IMR-90 (cell line): ENCODE measurements at regions not wholly inside any gene's neighbourhood (a gene's known extent, or its start where the extent isn't known, plus 50 kb on each side); places are given as distances from the start of the nearest gene placed in this dataset.

Experiments used
- ATAC-seq: fragments of 200-7000 bp; cut with Tn5 transposase; 2 replicates; pipeline ENCODE4 v1.9.1; 2020; ENCODE audit warnings: low read depth, mild to moderate bottlenecking, moderate library complexity
- BruUV-seq: library from RNA; stranded (reverse); fragments of 400-500 nt; replicated peaks from 2 replicates; lab custom pipeline; 2021; lab: Mats Ljungman, UMichigan
- CTCF ChIA-PET: fragments of 300-600 bp; formaldehyde crosslinking; extraction: SDS; loops from one replicate; lab custom pipeline; 2021; ENCODE audit warnings: antibody characterized with exemption; lab: Yijun Ruan, JAX
- POLR2A ChIA-PET: fragments of 300-600 bp; sonication (Branson Sonifier 250); formaldehyde crosslinking; loops from one replicate; lab custom pipeline; 2022; ENCODE audit warnings: antibody characterized with exemption; ENCODE audit not compliant: unreplicated experiment; lab: Charles Lee
- DNase-seq: peaks from one replicate; pipeline ENCODE4 v3.0.0; 2013
- H2AFZ ChIP-seq: replicated peaks from 2 replicates; pipeline ENCODE3; 2013; ENCODE audit warnings: low read length, mild to moderate bottlenecking; ENCODE audit not compliant: poor library complexity
- H2AK5ac ChIP-seq: 2 replicates; pipeline ENCODE4 v1.6.1; 2013; ENCODE audit warnings: low read depth, low read length, inconsistent platforms
- H2AK9ac ChIP-seq: replicated peaks from 2 replicates; pipeline ENCODE3; 2013; ENCODE audit warnings: mild to moderate bottlenecking, low read depth, low read length, moderate library complexity; ENCODE audit not compliant: poor library complexity
- H2BK120ac ChIP-seq: 2 replicates; pipeline ENCODE4 v1.6.1; 2013; ENCODE audit warnings: low read depth, low read length, inconsistent platforms
- H2BK15ac ChIP-seq: 3 replicates; pipeline ENCODE4 v1.6.1; 2013; ENCODE audit warnings: low read depth, low read length, inconsistent platforms
- H2BK20ac ChIP-seq: 2 replicates; pipeline ENCODE4 v1.6.1; 2013; ENCODE audit warnings: low read depth, mild to moderate bottlenecking, inconsistent platforms, low read length, moderate library complexity
- H2BK5ac ChIP-seq: 2 replicates; pipeline ENCODE4 v1.6.1; 2013; ENCODE audit warnings: mild to moderate bottlenecking, low read depth, low read length, inconsistent platforms; ENCODE audit not compliant: poor library complexity, severe bottlenecking
- H3K14ac ChIP-seq: replicated peaks from 2 replicates; pipeline ENCODE4 v1.6.1; 2013; ENCODE audit warnings: low read depth, low read length, inconsistent platforms
- H3K18ac ChIP-seq: 2 replicates; pipeline ENCODE4 v1.6.1; 2013; ENCODE audit warnings: low read depth, low read length, control low read depth
- H3K23ac ChIP-seq: 2 replicates; pipeline ENCODE4 v1.6.1; 2013; ENCODE audit warnings: low read depth, low read length, inconsistent platforms
- H3K27ac ChIP-seq: 2 replicates; pipeline ENCODE4 v1.5.1; 2013; ENCODE audit warnings: mild to moderate bottlenecking, control low read depth, low read length; ENCODE audit not compliant: insufficient read depth
- H3K27me3 ChIP-seq: 2 replicates; pipeline ENCODE4 v1.6.1; 2013; ENCODE audit warnings: low read length; ENCODE audit not compliant: control insufficient read depth, insufficient read depth
- H3K36me3 ChIP-seq: 2 replicates; pipeline ENCODE4 v1.6.1; 2013; ENCODE audit warnings: low read length, mixed read lengths; ENCODE audit not compliant: control insufficient read depth, insufficient read depth
- H3K4ac ChIP-seq: 2 replicates; pipeline ENCODE4 v1.6.1; 2013; ENCODE audit warnings: low read depth, low read length, inconsistent platforms
- H3K4me1 ChIP-seq: 2 replicates; pipeline ENCODE4 v1.6.1; 2013; ENCODE audit warnings: low read length, mixed read lengths; ENCODE audit not compliant: control insufficient read depth, insufficient read depth
- H3K4me2 ChIP-seq: 2 replicates; pipeline ENCODE4 v1.6.1; 2013; ENCODE audit warnings: low read depth, mild to moderate bottlenecking, control low read depth, low read length, moderate library complexity
- H3K4me3 ChIP-seq: 2 replicates; pipeline ENCODE4 v1.5.1; 2013; ENCODE audit warnings: low read depth, mild to moderate bottlenecking, control low read depth, low read length, moderate library complexity; ENCODE audit not compliant: insufficient read depth
- H3K56ac ChIP-seq: 2 replicates; pipeline ENCODE4 v1.6.1; 2013; ENCODE audit warnings: low read length, inconsistent platforms; ENCODE audit not compliant: insufficient read depth; ENCODE audit errors: extremely low read depth
- H3K79me1 ChIP-seq, 2 experiments: 2 replicates each; pipeline ENCODE4 v1.6.1; 2013; ENCODE audit warnings: low read length in 2 of 2, inconsistent platforms in 1 of 2, low read depth in 1 of 2
- H3K9ac ChIP-seq: 2 replicates; pipeline ENCODE4 v1.6.1; 2013; ENCODE audit warnings: low read depth, low read length, control low read depth
- H3K9me1 ChIP-seq: 2 replicates; pipeline ENCODE4 v1.6.1; 2013; ENCODE audit warnings: low read length, inconsistent platforms; ENCODE audit not compliant: insufficient read depth
- H3K9me3 ChIP-seq: 2 replicates; pipeline ENCODE4 v1.6.1; 2013; ENCODE audit warnings: low read length; ENCODE audit not compliant: control insufficient read depth, insufficient read depth
- H4K20me1 ChIP-seq: 2 replicates; pipeline ENCODE4 v1.6.1; 2013; ENCODE audit warnings: low read length, inconsistent platforms; ENCODE audit not compliant: insufficient read depth
- H4K5ac ChIP-seq: 2 replicates; pipeline ENCODE4 v1.6.1; 2013; ENCODE audit warnings: mild to moderate bottlenecking, low read depth, low read length, control low read depth
- H4K8ac ChIP-seq, 2 experiments: 2 replicates each; pipeline ENCODE4 v1.6.1; 2013; ENCODE audit warnings: low read depth in 2 of 2, low read length in 2 of 2, control low read depth in 1 of 2, inconsistent platforms in 1 of 2
- H4K91ac ChIP-seq: 2 replicates; pipeline ENCODE4 v1.6.1; 2013; ENCODE audit warnings: low read depth, low read length, inconsistent platforms; ENCODE audit not compliant: insufficient read depth
- BHLHE40 ChIP-seq: fragments of 150-350 bp; IDR thresholded peaks from 2 replicates; pipeline ENCODE4 v1.6.1; 2016; ENCODE audit warnings: mild to moderate bottlenecking, low read depth, low read length
- CEBPB ChIP-seq: IDR thresholded peaks from 2 replicates; pipeline ENCODE4 v1.6.1; 2012; ENCODE audit warnings: low read depth, low read length, improper control_type of control experiment
- CHD1 ChIP-seq: IDR thresholded peaks from 2 replicates; pipeline ENCODE4 v1.6.1; 2012; ENCODE audit warnings: low read depth, low read length, improper control_type of control experiment
- CTCF ChIP-seq: conservative IDR thresholded peaks from 2 replicates; pipeline ENCODE4 v1.5.1; 2012; ENCODE audit warnings: mild to moderate bottlenecking, low read depth, low read length, improper control_type of control experiment
- ELK1 ChIP-seq: fragments of 150-350 bp; IDR thresholded peaks from 2 replicates; pipeline ENCODE4 v1.6.1; 2016; ENCODE audit warnings: low read depth, mild to moderate bottlenecking, low read length, moderate library complexity, borderline replicate concordance
- FOS ChIP-seq: fragments of 150-350 bp; IDR thresholded peaks from 2 replicates; pipeline ENCODE4 v1.6.1; 2016; ENCODE audit warnings: low read depth, low read length
- MAFK ChIP-seq: IDR thresholded peaks from 2 replicates; pipeline ENCODE4 v1.6.1; 2012; ENCODE audit warnings: low read depth, low read length, improper control_type of control experiment
- MAZ ChIP-seq: IDR thresholded peaks from 2 replicates; pipeline ENCODE4 v1.6.1; 2012; ENCODE audit warnings: low read depth, mild to moderate bottlenecking, low read length, improper control_type of control experiment, moderate library complexity, borderline replicate concordance
- MXI1 ChIP-seq: IDR thresholded peaks from 2 replicates; pipeline ENCODE4 v1.6.1; 2012; ENCODE audit warnings: low read depth, mild to moderate bottlenecking, low read length, moderate library complexity, borderline replicate concordance
- NFE2L2 ChIP-seq: fragments of 150-350 bp; IDR thresholded peaks from 2 replicates; pipeline ENCODE4 v1.6.1; 2016; ENCODE audit warnings: low read depth, mild to moderate bottlenecking, low read length
- POLR2A ChIP-seq: IDR thresholded peaks from 2 replicates; pipeline ENCODE4 v1.6.1; 2012; ENCODE audit warnings: mild to moderate bottlenecking, low read depth, low read length
- RAD21 ChIP-seq: IDR thresholded peaks from 2 replicates; pipeline ENCODE4 v1.6.1; 2012; ENCODE audit warnings: low read length, improper control_type of control experiment
- RCOR1 ChIP-seq: IDR thresholded peaks from 2 replicates; pipeline ENCODE4 v1.6.1; 2012; ENCODE audit warnings: mild to moderate bottlenecking, low read length, improper control_type of control experiment; ENCODE audit not compliant: insufficient replicate concordance
- RFX5 ChIP-seq: IDR thresholded peaks from 2 replicates; pipeline ENCODE4 v1.8.0; 2012; ENCODE audit warnings: low read depth, mild to moderate bottlenecking, low read length, moderate library complexity
- SMC3 ChIP-seq: fragments of 150-350 bp; IDR thresholded peaks from 2 replicates; pipeline ENCODE4 v1.6.1; 2016; ENCODE audit warnings: low read depth, mild to moderate bottlenecking, antibody characterized with exemption, low read length, moderate library complexity
- USF2 ChIP-seq: fragments of 150-350 bp; IDR thresholded peaks from 2 replicates; pipeline ENCODE4 v1.6.1; 2017; ENCODE audit warnings: mild to moderate bottlenecking, antibody characterized with exemption, low read length, low read depth
- WGBS, 2 experiments: methylation state at CpG; one replicate each; pipeline versions ENCODE4 v1.1.5 to v1.1.7; 2013; ENCODE audit warnings: missing lambda C conversion rate in 2 of 2; ENCODE audit not compliant: insufficient read length in 1 of 2; ENCODE audit errors: extremely low coverage in 2 of 2; 5-methylcytosine and 5-hydroxymethylcytosine counted together
- dilution Hi-C: fragments of 300-500 bp; cut with HindIII; formaldehyde crosslinking; loops from one replicate; pipeline ENCODE4 v1.14.3; 2018; ENCODE audit warnings: low sequenced_read_pairs; ENCODE audit not compliant: unreplicated experiment
- in situ Hi-C: fragments of 300-500 bp; cut with MboI; formaldehyde crosslinking; loops from 3 replicates; pipeline ENCODE4 v1.14.3; 2019; ENCODE audit warnings: low sequenced_read_pairs, inconsistent platforms, mixed read lengths
- intact Hi-C: fragments of 100-400 bp; cut with micrococcal nuclease; formaldehyde crosslinking; loops from 2 replicates; pipeline ENCODE4 v1.10.0; 2022

- H3K14ac ChIP-seq, result no peak overlapping the region
- H4K5ac ChIP-seq, result no peak overlapping the region
- no peaks in the 10 kb centered on the region for H4K20me1 ChIP-seq
- no peaks in the 10 kb centered on the region for H3K4me1 ChIP-seq
- no peaks in the 10 kb centered on the region for H3K27me3 ChIP-seq
- intact Hi-C loops, result no loop called here
- ATAC-seq (no peak), DNase-seq (no peak)
- no peak overlapping the region for H3K23ac ChIP-seq
- H2AFZ ChIP-seq, result no peak overlapping the region
- H3K79me1 ChIP-seq, result no peaks in the 10 kb centered on the region
- H4K8ac ChIP-seq, result no peak overlapping the region
- H2BK20ac ChIP-seq, result no peak overlapping the region
- WGBS, 2 experiments, result no CpG with 5 or more reads among the region's 3 CpGs
- H2BK120ac ChIP-seq, result no peak overlapping the region
- TF ChIP-seq FOS (no peak), POLR2A (no peak), SMC3 (no peak), CHD1 (no peak), NFE2L2 (no peak), MXI1 (no peak), MAZ (no peak), USF2 (no peak), RCOR1 (no peak), BHLHE40 (no peak), ELK1 (no peak), MAFK (no peak), RAD21 (no peak), CTCF (no peak), CEBPB (no peak), RFX5 (no peak)
- no peak overlapping the region for H3K27ac ChIP-seq
- H4K91ac ChIP-seq, result no peak overlapping the region
- H2BK5ac ChIP-seq, result no peak overlapping the region
- dilution Hi-C loops, result no loop called here
- H3K4ac ChIP-seq, result no peak overlapping the region
- no peak overlapping the region for H3K9ac ChIP-seq
- H3K9me1 ChIP-seq, result peaks cover under 1% of the 10 kb centered on the region
- H3K4me3 ChIP-seq, result no peak overlapping the region
- no peak overlapping the region for H3K18ac ChIP-seq
- H2AK5ac ChIP-seq, result no peak overlapping the region
- BruUV-seq, result no TSS peak
- POLR2A ChIA-PET, result no interaction called here
- no peak overlapping the region for H2BK15ac ChIP-seq
- no peak overlapping the region for H3K56ac ChIP-seq
- H3K9me3 ChIP-seq, result no peaks in the 10 kb centered on the region
- H2AK9ac ChIP-seq, result no peak overlapping the region
- no peak overlapping the region for H3K4me2 ChIP-seq
- CTCF ChIA-PET, result no interaction called here
- no peaks in the 10 kb centered on the region for H3K36me3 ChIP-seq
- in situ Hi-C loops, result no loop called here
These were observed 146.4 kb upstream of the HAAO start for GRCh38 chr2:42938671-42939370.
